Activated CD4-positive, CD25-positive, alpha-beta regulatory T cell treated with anti-CD3 and anti-CD28 coated beads, Interleukin-2, amount 50 U/mL, for 24 hours (primary cell): ENCODE measurements at regions not wholly inside any gene's neighbourhood (a gene's known extent, or its start where the extent isn't known, plus 50 kb on each side); places are given as distances from the start of the nearest gene placed in this dataset.

ENCODE experiments used
- ATAC-seq, 2 donors: fragments of 150-1000 bp; cut with Tn5 transposase; one replicate each; pipeline ENCODE4 v1.10.0; 2021; ENCODE audit warnings: mild to moderate bottlenecking in 1 of 2, moderate library complexity in 1 of 2

DNA sequence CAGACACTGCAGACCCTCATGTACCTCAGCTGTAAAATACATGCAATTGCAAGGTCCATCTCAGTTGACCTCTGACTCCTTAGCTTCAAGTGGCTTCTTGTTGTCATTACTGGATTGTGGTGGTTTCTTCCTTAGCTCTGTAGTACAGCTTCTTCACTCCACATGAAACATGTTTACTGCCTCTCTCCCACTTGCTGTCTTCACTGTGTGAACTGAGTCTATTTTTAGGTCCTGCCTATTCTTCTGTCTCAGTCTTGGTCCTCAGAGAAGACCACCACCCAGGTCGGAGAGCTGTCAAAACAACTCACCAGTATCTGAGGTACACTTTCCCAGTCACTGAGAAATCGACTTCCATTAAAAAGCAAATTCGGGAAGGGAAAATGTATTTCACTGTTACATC lies 50.2 kb upstream of the EYA4 start:
- no peak for ATAC-seq

DNA sequence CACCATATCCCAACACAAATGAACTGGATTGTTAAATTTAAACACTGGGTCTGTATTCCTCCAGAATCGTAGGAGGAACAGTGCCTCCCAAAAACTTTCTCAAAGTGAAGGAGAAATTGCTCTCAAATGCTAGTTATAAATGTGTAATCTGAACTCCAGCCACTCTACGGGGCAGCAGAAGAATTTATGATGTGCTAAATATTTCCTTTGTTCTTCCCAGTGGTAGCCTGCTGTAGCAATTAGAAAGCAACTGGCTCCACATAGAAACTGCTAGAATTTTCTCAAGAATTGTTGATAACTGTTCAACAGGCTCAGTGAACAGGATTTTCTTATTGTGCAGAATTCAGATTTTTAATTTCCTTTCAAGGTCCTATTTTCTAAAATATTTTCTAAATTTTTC lies 49.8 kb upstream of the EYA4 start:
- ATAC-seq, result no peak
